HEK293 (cell line): ENCODE measurements at regions not wholly inside any gene's neighbourhood (a gene's known extent, or its start where the extent isn't known, plus 50 kb on each side); places are given as distances from the start of the nearest gene placed in this dataset.

Source experiments
- ATF2 ChIP-seq: fragments of 450-650 bp; formaldehyde crosslinking; IDR thresholded peaks from 2 replicates; pipeline ENCODE4 v1.5.1; 2016; ENCODE audit warnings: missing biosample characterization, missing genetic modification characterization, low read depth
- ZNF148 ChIP-seq: fragments of 450-650 bp; formaldehyde crosslinking; IDR thresholded peaks from 2 replicates; pipeline ENCODE4 v1.5.0; 2017; ENCODE audit warnings: missing biosample characterization, missing genetic modification characterization, borderline replicate concordance
- ZNF239 ChIP-seq: fragments of 450-650 bp; formaldehyde crosslinking; IDR thresholded peaks from 2 replicates; pipeline ENCODE4 v1.5.1; 2016; ENCODE audit warnings: missing biosample characterization, missing genetic modification characterization

- TF ChIP-seq ZNF239 (tag by site-specific recombination) (no peak), ZNF148 (tag by site-specific recombination) (no peak), ATF2 (tag by site-specific recombination) (no peak)
Observed at GRCh38 chr3:168285506-168285905, 189.8 kb upstream of the GOLIM4 start.
